Ureter (tissue), 1 donor: ENCODE measurements at regions not wholly inside any gene's neighbourhood (a gene's known extent, or its start where the extent isn't known, plus 50 kb on each side); places are given as distances from the start of the nearest gene placed in this dataset.

Source experiments
- DNase-seq: peaks from one replicate; pipeline ENCODE4 v3.0.0-alpha.2; 2020; ENCODE audit warnings: low spot score
- donor health status: DM: yes; HTN: yes; CAD: no.

DNA sequence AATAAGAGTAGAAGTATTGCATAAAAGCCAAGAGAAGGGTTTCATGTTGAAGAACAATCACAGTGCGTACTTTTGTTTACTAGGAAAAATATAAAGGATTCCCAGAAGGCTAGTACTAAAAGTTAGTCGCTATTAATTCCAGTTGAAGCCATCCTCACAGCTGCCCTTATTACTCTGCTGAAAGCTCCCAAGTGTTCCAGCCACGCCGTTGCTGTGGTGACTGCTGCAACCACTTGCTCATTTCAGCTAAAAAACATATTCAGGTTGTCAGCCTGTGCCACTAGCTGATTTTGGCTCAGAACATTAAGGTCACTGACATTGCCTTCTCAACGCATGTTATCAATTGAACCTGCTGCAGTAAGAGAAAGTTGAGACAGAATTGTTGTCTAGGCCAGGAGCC is 87.1 kb upstream of the FNDC3A start:
- no peak for DNase-seq

DNA sequence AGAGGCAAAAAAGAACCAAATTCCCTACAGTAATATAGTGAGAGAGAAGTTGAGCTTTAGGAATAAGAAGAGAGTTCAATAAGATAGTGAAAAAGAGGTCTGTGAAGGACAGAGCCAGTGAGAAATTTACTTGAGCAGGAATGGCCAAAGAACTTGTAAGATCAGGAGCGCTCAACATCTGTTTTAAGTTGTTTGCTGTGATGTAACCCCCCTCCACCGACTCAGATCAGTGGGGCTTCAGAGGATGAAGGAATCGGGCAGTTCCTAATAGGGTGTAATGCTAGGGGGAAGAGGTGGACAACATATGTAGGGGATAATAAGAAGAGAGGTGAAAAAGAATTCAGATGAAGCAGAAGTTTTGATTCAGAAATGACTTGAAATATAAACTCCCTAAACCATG is 85.3 kb upstream of the FNDC3A start:
- no peak for DNase-seq

DNA sequence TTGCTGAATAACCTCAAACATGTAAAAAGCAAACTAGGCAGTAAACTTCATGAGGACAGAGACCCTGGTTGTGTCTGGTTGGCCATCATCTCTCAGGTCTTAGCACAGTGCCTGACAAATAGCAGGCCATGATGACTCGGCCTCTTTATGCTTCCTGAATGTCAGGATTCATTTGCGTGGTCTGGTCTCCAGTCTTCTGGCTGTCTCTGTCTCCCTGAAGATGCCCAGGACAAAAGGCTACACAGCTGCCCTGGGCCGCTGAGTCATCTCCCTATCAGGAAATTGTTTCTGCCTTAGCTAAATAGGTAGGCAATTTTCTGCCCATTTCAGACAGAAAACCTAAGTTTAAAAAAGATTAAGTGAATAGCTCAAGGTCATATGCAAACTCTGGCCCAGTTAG is 84.1 kb upstream of the FNDC3A start:
- DNase-seq: no peak

GRCh38 chr13:48892053-48892687 is 83.5 kb upstream of the FNDC3A start:
- no peak for DNase-seq

DNA sequence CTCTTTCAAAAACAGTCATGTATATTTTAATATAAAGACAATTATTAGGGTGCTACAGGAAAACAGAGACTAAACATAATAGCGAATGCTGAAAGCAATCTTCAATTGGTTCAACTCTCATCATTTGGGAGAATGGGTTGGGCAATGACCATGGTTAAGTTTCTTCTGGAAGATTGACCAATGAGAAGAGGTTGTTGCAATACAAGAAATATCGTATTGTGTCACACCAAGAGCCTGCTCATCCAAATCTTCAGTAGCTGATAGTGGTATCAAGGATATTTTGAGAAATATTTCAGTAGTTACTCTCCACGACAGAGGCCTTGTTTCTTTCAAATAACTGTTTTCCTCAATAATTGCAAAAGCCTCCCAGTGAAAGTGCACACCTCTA is 83.0 kb upstream of the FNDC3A start:
- no peak for DNase-seq

DNA sequence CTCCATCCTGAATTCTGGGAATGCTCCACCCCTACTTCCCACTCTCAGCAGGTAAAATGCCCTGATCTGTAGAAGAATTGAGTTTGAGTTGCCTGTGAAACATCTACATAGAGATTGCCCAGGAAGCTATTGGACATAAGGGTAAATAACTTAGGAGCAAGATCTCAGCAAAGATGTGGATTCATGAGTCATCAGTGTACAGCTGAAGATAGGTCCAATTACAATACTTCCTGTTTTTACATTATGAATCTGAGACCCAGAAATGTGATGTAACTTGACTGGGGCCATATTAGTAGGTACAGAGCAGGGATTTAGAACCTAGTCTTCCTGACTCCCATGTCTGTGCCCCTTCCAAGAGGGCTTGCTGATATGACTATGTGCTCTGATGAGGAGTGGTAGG is 79.4 kb upstream of the FNDC3A start:
- no peak for DNase-seq

DNA sequence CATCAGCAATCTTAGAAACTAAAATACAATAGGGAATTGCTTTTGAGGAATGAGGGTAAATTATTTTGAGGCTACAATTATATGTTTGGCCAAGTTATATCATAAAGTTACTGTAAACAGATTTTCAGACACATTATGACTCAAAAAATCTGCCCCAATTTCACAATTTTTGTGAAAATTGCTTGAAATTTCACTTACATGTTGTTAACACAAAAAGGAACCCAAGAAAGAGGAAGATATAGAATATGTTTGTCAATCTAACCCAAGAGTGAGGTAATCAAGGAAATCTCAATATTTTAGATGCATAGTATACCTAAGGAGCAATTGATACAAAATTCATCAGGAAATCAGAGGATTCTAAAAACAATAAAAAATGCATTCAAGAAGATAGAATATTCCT is 73.9 kb upstream of the FNDC3A start:
- DNase-seq: no peak

- no peak for DNase-seq
Observed at GRCh38 chr13:48902368-48902767, 73.3 kb upstream of the FNDC3A start.

- DNase-seq: no peak
Observed at GRCh38 chr13:48904668-48905290, 70.9 kb upstream of the FNDC3A start.

GRCh38 chr13:48906200-48906599 is 69.5 kb upstream of the FNDC3A start:
- no peak for DNase-seq

GRCh38 chr13:48908381-48909055 is 67.2 kb upstream of the FNDC3A start:
- no peak for DNase-seq

DNA sequence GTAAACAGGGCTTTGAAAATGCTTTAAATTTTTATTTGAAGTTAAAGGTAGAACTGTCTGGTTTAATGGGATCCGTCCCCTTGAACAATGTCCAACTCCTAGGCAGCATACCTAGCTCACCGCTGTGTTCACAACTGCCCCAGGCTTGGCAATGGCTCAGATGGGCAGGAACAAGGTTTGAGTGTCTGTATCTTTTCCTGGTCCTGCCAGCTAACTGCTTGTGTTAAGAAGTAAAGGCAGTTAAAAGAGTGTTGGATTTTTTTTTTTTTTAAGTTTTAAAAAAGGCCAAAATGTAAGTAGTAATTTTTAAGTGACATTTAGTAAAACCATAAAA is 66.7 kb upstream of the FNDC3A start:
- no peak for DNase-seq

GRCh38 chr13:48910686-48911085 is 65.0 kb upstream of the FNDC3A start:
- DNase-seq: no peak

DNA sequence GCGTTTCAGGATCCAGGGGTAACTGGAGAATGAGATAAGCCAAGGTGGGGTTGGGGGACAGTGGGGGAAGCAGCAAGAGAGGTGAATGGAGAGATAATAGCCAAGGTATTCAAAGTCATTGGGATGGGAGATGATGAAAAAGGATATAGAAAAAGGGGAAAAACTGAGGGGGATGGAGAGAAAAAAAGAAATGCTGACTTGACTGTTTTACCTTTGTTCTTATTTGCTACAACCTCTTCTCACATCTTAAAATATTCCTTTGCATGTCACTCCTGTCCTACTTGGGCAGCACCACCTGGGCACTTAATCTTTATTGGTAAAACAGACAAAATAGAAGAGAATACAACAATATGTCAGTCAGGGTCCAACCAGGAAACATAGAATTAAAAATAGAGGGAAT is 56.0 kb upstream of the FNDC3A start:
- DNase-seq: no peak

DNA sequence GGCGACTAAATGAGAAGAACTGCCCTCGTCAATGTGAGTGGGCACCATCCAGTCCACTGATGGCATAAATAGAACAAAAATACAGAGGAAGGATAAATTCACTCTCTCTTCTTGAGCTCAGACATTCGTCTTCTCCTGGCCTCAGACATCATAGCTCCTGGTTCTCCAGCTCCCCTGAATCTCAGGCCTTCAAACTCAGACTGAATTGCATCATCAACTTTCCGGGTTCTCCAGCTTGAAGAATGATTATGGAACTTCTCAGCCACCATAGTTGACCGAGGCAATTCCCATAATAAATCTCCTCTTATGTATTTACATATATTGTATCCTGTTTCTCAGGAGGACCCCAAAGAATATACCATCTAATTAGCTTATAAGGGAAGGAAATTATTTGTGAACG is 55.0 kb upstream of the FNDC3A start:
- DNase-seq: no peak

- no peak for DNase-seq
Observed at GRCh38 chr13:48923376-48923775, 52.3 kb upstream of the FNDC3A start.

- no peak for DNase-seq
Observed at GRCh38 chr13:48925001-48925400, 50.7 kb upstream of the FNDC3A start.
